ENCODE measurements at regions not wholly inside any gene's neighbourhood (a gene's known extent, or its start where the extent isn't known, plus 50 kb on each side); places are given as distances from the start of the nearest gene placed in this dataset.

DNA sequence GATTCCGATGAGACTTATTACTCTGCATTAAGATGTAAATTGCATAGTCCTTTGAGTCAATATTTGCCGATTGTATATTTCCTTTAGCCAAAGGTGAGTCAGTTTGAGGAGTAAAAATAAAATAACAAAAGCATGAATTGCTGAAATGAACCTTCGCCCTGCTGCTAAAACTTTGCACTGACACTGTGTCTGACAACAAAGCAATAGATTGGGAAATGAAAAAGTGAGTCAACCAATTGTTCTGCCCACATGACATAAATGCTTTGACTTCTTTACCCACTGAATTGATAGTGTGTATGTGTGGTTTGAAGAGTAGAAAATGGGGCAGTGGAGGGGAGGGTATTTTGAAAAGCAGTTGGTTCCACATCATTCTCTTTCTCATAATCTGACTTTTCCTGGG lies 88.4 kb upstream of the AFF2 start:
- DNase-seq (ENCODE audit: low read depth, low spot score), result no peak

More for the DNA sequence above, 88.4 kb upstream of the AFF2 start:
- ChIA-PET POLR2A (no interaction called here), CTCF (no interaction called here)
- H3K27me3 ChIP-seq (ENCODE audit: control insufficient read depth in 2 of 2, insufficient read depth in 2 of 2, low read length in 2 of 2), result no peaks in the 10 kb centered on the region
- intact Hi-C loops (cut with micrococcal nuclease) (no loop called here), dilution Hi-C loops (cut with MboI; ENCODE audit: extremely low pct_ligation_motif_present, low sequenced_read_pairs) (no loop called here)
- no TSS peak for BruUV-seq (replicated peaks)
- H3K4me3 ChIP-seq (replicated peaks in 1 of 3; ENCODE audit: insufficient read depth in 1 of 3, low read depth in 1 of 3, low read length in 3 of 3), result no peak overlapping the region
- H3K9me1 ChIP-seq (replicated peaks; ENCODE audit: control insufficient read depth, extremely low read depth, insufficient read depth, low read length), result no peaks in the 10 kb centered on the region
- H3K4me2 ChIP-seq (ENCODE audit: insufficient read depth, low read length), result no peak overlapping the region
- H2AFZ ChIP-seq (ENCODE audit: low read depth, low read length), result no peak overlapping the region
- H3K9me3 ChIP-seq (replicated peaks; ENCODE audit: control insufficient read depth, insufficient read depth, low read length), result no peaks in the 10 kb centered on the region
- no peaks in the 10 kb centered on the region for H3K4me1 ChIP-seq (ENCODE audit: control insufficient read depth, extremely low read depth, insufficient read depth, low read length)
- no peaks in the 10 kb centered on the region for H4K20me1 ChIP-seq (replicated peaks; ENCODE audit: control insufficient read depth, extremely low read depth, insufficient read depth, low read length)
- no peak overlapping the region for H3K27ac ChIP-seq (ENCODE audit: insufficient read depth, low read depth, low read length)
- FAIRE-seq, result no peak
- TF ChIP-seq, protein P1, sequence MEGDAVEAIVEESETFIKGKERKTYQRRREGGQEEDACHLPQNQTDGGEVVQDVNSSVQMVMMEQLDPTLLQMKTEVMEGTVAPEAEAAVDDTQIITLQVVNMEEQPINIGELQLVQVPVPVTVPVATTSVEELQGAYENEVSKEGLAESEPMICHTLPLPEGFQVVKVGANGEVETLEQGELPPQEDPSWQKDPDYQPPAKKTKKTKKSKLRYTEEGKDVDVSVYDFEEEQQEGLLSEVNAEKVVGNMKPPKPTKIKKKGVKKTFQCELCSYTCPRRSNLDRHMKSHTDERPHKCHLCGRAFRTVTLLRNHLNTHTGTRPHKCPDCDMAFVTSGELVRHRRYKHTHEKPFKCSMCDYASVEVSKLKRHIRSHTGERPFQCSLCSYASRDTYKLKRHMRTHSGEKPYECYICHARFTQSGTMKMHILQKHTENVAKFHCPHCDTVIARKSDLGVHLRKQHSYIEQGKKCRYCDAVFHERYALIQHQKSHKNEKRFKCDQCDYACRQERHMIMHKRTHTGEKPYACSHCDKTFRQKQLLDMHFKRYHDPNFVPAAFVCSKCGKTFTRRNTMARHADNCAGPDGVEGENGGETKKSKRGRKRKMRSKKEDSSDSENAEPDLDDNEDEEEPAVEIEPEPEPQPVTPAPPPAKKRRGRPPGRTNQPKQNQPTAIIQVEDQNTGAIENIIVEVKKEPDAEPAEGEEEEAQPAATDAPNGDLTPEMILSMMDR (IDR thresholded peaks at IDR 0.05; ENCODE audit: extremely low read depth in 1 of 2, insufficient read depth in 1 of 2, low read depth in 1 of 2, low read length in 2 of 2), result no peak
- TF ChIP-seq GATA2 (IDR thresholded peaks at IDR 0.05; ENCODE audit: insufficient read depth, insufficient read length, low read depth, low read length) (no peak), JUN (IDR thresholded peaks at IDR 0.05; ENCODE audit: borderline replicate concordance, insufficient read depth, insufficient read length, low read depth) (no peak), EZH2 (IDR thresholded peaks at IDR 0.05; ENCODE audit: borderline replicate concordance, low read depth, low read length, severe bottlenecking) (no peak), POLR2A (IDR thresholded peaks at IDR 0.05; ENCODE audit: low read depth, low read length) (no peak), FOS (IDR thresholded peaks at IDR 0.05; ENCODE audit: borderline replicate concordance, insufficient read depth, low read length) (no peak), MYC (IDR thresholded peaks at IDR 0.05; ENCODE audit: low read depth, low read length) (no peak), POLR2AphosphoS5 (IDR thresholded peaks at IDR 0.05; ENCODE audit: insufficient read depth, low read depth, low read length) (no peak)
- TF ChIP-seq, protein P2, sequence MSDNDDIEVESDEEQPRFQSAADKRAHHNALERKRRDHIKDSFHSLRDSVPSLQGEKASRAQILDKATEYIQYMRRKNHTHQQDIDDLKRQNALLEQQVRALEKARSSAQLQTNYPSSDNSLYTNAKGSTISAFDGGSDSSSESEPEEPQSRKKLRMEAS (IDR thresholded peaks at IDR 0.05; ENCODE audit: insufficient read depth, insufficient read length), result no peak
- no peaks in the 10 kb centered on the region for H3K36me3 ChIP-seq (ENCODE audit: control insufficient read depth in 2 of 2, extremely low read depth in 1 of 2, insufficient read depth in 2 of 2, low read length in 2 of 2)
- no peaks in the 10 kb centered on the region for H3K79me2 ChIP-seq (ENCODE audit: control insufficient read depth, insufficient read depth, low read length)
- no peak overlapping the region for H3K9ac ChIP-seq (replicated peaks; ENCODE audit: extremely low read depth, insufficient read depth, low read length)

Data from endothelial cell of umbilical vein (primary cell).